Neural progenitor cell (in vitro differentiated cells): ENCODE measurements at regions not wholly inside any gene's neighbourhood (a gene's known extent, or its start where the extent isn't known, plus 50 kb on each side); places are given as distances from the start of the nearest gene placed in this dataset.

Experiments
- CTCF ChIP-seq: fragments of 200-600 bp; sonication (generic); IDR thresholded peaks from 2 replicates; pipeline ENCODE4 v1.5.1; 2017; ENCODE audit warnings: antibody characterized with exemption, mild to moderate bottlenecking
- EZH2 ChIP-seq: fragments of 200-600 bp; sonication (generic); IDR thresholded peaks from 2 replicates; pipeline ENCODE4 v1.6.1; 2017; ENCODE audit warnings: antibody characterized with exemption, mild to moderate bottlenecking, moderate library complexity

GRCh38 chr10:4049348-4049747 lies 264.3 kb upstream of the KLF6 start:
- TF ChIP-seq CTCF = no peak
- TF ChIP-seq EZH2 = no peak
